GM06990 (cell line): ENCODE measurements at regions not wholly inside any gene's neighbourhood (a gene's known extent, or its start where the extent isn't known, plus 50 kb on each side); places are given as distances from the start of the nearest gene placed in this dataset.

Experiments used
- DNase-seq: peaks from one replicate; pipeline ENCODE4 v3.0.0-alpha.2; 2011; ENCODE audit not compliant: insufficient read length; ENCODE audit errors: extremely low read depth
- H3K27me3 ChIP-seq: replicated peaks from 2 replicates; pipeline ENCODE4 v1.6.0; 2011; ENCODE audit warnings: low read length; ENCODE audit not compliant: control insufficient read depth, insufficient read depth
- H3K36me3 ChIP-seq: 2 replicates; pipeline ENCODE4 v1.5.1; 2011; ENCODE audit warnings: low read length; ENCODE audit not compliant: control insufficient read depth, insufficient read depth
- H3K4me3 ChIP-seq: replicated peaks from 2 replicates; pipeline ENCODE4 v1.5.1; 2011; ENCODE audit warnings: low read depth, mild to moderate bottlenecking, control low read depth, low read length
- CTCF ChIP-seq: IDR thresholded peaks from 2 replicates; pipeline ENCODE4 v1.5.1; 2011; ENCODE audit warnings: low read length, control low read depth, mild to moderate bottlenecking, inconsistent platforms; ENCODE audit not compliant: insufficient read depth, poor library complexity, severe bottlenecking

- Histone ChIP-seq H3K36me3 (no peaks in the 10 kb centered on the region), H3K4me3 (no peak overlapping the region), H3K27me3 (peaks cover 1% of the 10 kb centered on the region; the same call in 1 of the 2 replicates)
- TF ChIP-seq CTCF = no peak
- no peak for DNase-seq
These were observed 93.0 kb upstream of the SORCS3 start for GRCh38 chr10:104548090-104548489.

GRCh38 chr10:104556831-104557230 lies 84.3 kb upstream of the SORCS3 start:
- peaks cover 1% of the 10 kb centered on the region for H3K27me3 ChIP-seq
- TF ChIP-seq CTCF = no peak

GRCh38 chr10:104557966-104558365 lies 83.1 kb upstream of the SORCS3 start:
- no peak for TF ChIP-seq CTCF
- Histone ChIP-seq H3K4me3 (no peak overlapping the region), H3K36me3 (no peaks in the 10 kb centered on the region), H3K27me3 (peaks cover 1% of the 10 kb centered on the region)
- DNase-seq = no peak

More at GRCh38 chr10:104556831-104557230, 84.3 kb upstream of the SORCS3 start:
- no peak for DNase-seq
- no peaks in the 10 kb centered on the region for H3K36me3 ChIP-seq
- H3K4me3 ChIP-seq = no peak overlapping the region

- Histone ChIP-seq H3K4me3 (no peak overlapping the region), H3K36me3 (no peaks in the 10 kb centered on the region), H3K27me3 (peaks cover 1% of the 10 kb centered on the region)
- DNase-seq = no peak
- TF ChIP-seq CTCF = no peak
These were observed 81.2 kb upstream of the SORCS3 start for GRCh38 chr10:104559935-104560334.

- H3K36me3 ChIP-seq = no peaks in the 10 kb centered on the region
- no peak for TF ChIP-seq CTCF
- no peak overlapping the region for H3K4me3 ChIP-seq
- DNase-seq = no peak
- peaks cover 1% of the 10 kb centered on the region for H3K27me3 ChIP-seq
These were observed 78.0 kb upstream of the SORCS3 start for GRCh38 chr10:104563051-104563450.

GRCh38 chr10:104563548-104563947 lies 77.5 kb upstream of the SORCS3 start:
- Histone ChIP-seq H3K4me3 (no peak overlapping the region), H3K27me3 (peaks cover 1% of the 10 kb centered on the region), H3K36me3 (no peaks in the 10 kb centered on the region)
- TF ChIP-seq CTCF = no peak
- DNase-seq = no peak
